ENCODE measurements at regions not wholly inside any gene's neighbourhood (a gene's known extent, or its start where the extent isn't known, plus 50 kb on each side); places are given as distances from the start of the nearest gene placed in this dataset.
"Not testable (repeated sequence)": the region's sequence is repeated elsewhere in the genome, so short reads cannot be mapped to it uniquely, and the experiment has no call there.

DNA sequence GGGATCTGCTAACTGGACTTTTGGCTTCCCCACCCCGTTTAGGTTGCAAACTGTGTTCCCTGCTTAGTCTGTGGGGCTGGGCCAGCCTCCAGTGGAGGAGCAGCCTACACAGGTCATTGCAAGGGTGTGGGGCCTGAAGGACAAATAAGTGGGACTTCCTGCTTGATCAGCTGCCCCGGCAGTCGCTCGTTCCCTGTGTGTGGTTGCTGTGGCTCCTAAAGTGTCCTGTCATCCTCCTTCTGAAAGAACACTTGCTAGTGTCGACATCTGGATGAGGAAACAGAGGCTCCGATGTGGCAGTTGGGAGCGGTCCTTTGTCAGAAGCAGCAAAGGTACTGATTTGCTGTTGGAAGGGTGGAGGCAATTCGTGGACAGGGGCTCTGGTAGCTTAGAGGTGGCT is 88.9 kb upstream of the TBCA start:
- H3K27me3 Mint-ChIP-seq (ENCODE audit: low read depth), result peaks cover 31% of the 10 kb centered on the region
- TF ChIP-seq, protein P1, sequence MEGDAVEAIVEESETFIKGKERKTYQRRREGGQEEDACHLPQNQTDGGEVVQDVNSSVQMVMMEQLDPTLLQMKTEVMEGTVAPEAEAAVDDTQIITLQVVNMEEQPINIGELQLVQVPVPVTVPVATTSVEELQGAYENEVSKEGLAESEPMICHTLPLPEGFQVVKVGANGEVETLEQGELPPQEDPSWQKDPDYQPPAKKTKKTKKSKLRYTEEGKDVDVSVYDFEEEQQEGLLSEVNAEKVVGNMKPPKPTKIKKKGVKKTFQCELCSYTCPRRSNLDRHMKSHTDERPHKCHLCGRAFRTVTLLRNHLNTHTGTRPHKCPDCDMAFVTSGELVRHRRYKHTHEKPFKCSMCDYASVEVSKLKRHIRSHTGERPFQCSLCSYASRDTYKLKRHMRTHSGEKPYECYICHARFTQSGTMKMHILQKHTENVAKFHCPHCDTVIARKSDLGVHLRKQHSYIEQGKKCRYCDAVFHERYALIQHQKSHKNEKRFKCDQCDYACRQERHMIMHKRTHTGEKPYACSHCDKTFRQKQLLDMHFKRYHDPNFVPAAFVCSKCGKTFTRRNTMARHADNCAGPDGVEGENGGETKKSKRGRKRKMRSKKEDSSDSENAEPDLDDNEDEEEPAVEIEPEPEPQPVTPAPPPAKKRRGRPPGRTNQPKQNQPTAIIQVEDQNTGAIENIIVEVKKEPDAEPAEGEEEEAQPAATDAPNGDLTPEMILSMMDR (IDR thresholded peaks at IDR 0.05; ENCODE audit: unreplicated experiment in 3 of 3), result no peak
- H3K27ac Mint-ChIP-seq, result no peak overlapping the region
- H3K4me1 Mint-ChIP-seq, result no peaks in the 10 kb centered on the region
- no peaks in the 10 kb centered on the region for H3K9me3 Mint-ChIP-seq
- no peaks in the 10 kb centered on the region for H3K36me3 Mint-ChIP-seq (ENCODE audit: low read depth)
- no peak overlapping the region for H3K4me3 Mint-ChIP-seq

DNA sequence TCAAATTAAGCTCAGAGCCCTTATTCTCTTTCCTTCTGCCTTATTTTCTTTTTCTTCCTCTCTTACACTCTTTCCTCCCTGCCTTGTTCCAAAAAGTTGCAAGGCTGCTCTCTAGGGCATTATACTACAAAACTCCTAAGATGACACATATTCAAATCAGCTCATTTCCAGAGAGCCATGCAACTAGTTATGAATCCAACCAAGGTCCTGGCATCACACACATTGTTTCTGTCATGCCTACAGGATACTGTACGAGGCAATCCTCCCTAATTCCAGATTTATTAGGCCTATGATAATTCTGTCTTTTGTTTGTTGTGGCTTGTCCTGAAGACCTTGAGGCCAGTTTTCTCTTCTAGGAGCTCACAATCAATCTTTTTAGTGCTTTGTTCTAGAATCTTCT is 87.0 kb upstream of the TBCA start:
- H3K36me3 Mint-ChIP-seq (ENCODE audit: low read depth), result no peaks in the 10 kb centered on the region
- H3K27me3 Mint-ChIP-seq (ENCODE audit: low read depth), result peaks cover 25% of the 10 kb centered on the region
- H3K4me1 Mint-ChIP-seq, result no peaks in the 10 kb centered on the region
- TF ChIP-seq, protein P1 (IDR thresholded peaks at IDR 0.05; ENCODE audit: unreplicated experiment in 3 of 3), result no peak
- no peak overlapping the region for H3K27ac Mint-ChIP-seq
- H3K4me3 Mint-ChIP-seq, result no peak overlapping the region
- H3K9me3 Mint-ChIP-seq, result no peaks in the 10 kb centered on the region

DNA sequence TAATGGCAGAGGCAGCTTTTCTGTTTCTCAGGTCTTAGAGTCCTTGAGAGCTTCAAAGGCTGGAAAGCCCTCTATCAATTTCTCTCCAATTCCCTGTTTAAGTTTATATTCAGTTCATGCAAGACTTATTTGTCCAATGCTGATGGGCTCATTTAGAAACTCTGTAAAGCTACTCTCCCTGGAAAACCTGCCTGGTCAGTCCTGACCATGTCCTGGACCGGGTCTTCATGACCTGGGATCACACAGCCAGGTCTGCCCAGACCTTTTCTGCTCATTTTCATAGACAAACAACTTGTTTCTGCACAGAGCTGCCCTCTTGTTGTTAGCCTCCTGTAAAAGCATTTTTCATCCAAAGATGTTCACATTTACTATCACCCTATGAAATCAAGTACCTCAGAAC is 85.4 kb upstream of the TBCA start:
- H3K27me3 Mint-ChIP-seq (ENCODE audit: low read depth), result peaks cover 16% of the 10 kb centered on the region
- H3K4me3 Mint-ChIP-seq, result no peak overlapping the region
- no peaks in the 10 kb centered on the region for H3K36me3 Mint-ChIP-seq (ENCODE audit: low read depth)
- no peaks in the 10 kb centered on the region for H3K4me1 Mint-ChIP-seq
- TF ChIP-seq, protein P1 (IDR thresholded peaks at IDR 0.05; ENCODE audit: unreplicated experiment in 3 of 3), result no peak
- H3K27ac Mint-ChIP-seq, result no peak overlapping the region
- no peaks in the 10 kb centered on the region for H3K9me3 Mint-ChIP-seq

DNA sequence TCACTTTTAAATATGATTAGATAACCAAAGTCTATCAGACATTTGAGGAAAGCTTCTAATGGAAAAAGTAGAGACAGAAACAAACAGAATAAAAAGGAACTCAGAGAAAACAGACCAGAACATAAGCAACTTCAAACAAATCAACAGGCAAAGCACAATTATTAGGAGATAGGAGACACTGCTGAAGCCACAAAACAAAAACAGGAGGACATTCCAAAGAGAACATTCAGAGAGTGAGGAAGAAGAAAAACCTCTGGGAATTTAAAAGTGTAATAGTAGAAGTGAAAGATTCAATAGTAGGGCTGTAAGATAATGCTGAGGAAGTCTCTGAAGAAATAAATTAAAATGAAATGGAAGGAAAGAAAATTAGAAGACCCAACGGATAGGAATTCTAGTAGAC is 83.2 kb upstream of the TBCA start:
- no peaks in the 10 kb centered on the region for H3K4me1 Mint-ChIP-seq
- no peaks in the 10 kb centered on the region for H3K36me3 Mint-ChIP-seq (ENCODE audit: low read depth)
- no peaks in the 10 kb centered on the region for H3K9me3 Mint-ChIP-seq
- H3K27ac Mint-ChIP-seq, result no peak overlapping the region
- H3K4me3 Mint-ChIP-seq, result no peak overlapping the region
- TF ChIP-seq, protein P1 (IDR thresholded peaks at IDR 0.05; ENCODE audit: unreplicated experiment in 3 of 3), result no peak
- peaks cover 13% of the 10 kb centered on the region for H3K27me3 Mint-ChIP-seq (ENCODE audit: low read depth)

DNA sequence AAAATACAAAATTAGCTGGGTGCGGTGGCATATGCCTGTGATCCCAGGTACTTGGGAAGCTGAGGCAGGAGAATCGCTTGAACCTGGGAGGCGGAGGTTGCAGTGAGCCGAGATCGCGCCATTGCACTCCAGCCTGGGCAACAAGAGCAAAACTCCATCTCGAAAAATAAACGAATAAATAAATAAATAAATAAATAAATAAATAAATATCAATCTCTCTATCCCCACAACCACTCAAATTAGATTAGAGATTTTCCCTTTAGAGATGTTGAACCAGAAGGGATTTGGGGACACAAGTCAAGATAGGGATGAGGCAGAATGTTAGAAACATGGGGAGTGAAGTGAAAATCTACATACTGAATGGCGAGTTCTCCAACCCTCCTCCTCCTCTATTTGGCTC is 82.5 kb upstream of the TBCA start:
- H3K4me1 Mint-ChIP-seq; H3K36me3 Mint-ChIP-seq (ENCODE audit: low read depth); H3K4me3 Mint-ChIP-seq; H3K27ac Mint-ChIP-seq; H3K9me3 Mint-ChIP-seq: not testable (repeated sequence)
- H3K27me3 Mint-ChIP-seq (ENCODE audit: low read depth), result peaks cover 13% of the 10 kb centered on the region

DNA sequence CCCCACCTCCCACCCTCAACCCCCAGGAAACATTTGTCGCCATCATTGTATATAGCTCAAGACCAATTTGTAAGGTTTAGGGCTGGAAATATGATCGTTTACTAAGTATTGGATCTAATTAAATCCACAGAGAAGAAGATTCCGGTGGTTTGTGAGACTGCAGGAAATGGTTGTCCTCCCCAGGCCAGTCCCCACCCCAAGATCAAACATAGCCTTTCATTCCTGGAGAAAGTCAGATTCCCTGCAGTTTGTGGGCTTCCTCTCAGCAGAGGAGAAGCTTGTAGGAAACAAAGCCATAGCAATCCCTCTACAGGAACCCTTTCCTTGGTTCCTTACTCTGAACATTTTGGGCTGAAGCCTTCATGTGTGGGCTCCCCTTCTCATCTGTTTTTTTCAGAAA is 79.2 kb upstream of the TBCA start:
- H3K27ac Mint-ChIP-seq, result no peak overlapping the region
- no peaks in the 10 kb centered on the region for H3K36me3 Mint-ChIP-seq (ENCODE audit: low read depth)
- H3K27me3 Mint-ChIP-seq (ENCODE audit: low read depth), result peaks cover 25% of the 10 kb centered on the region
- H3K4me1 Mint-ChIP-seq, result peaks cover 15% of the 10 kb centered on the region
- TF ChIP-seq, protein P1 (IDR thresholded peaks at IDR 0.05; ENCODE audit: unreplicated experiment in 3 of 3), result no peak
- no peaks in the 10 kb centered on the region for H3K9me3 Mint-ChIP-seq
- no peak overlapping the region for H3K4me3 Mint-ChIP-seq
